DMS53 treated with DMSO at 0.1 percent for 48 hours (cell line): ENCODE measurements at regions not wholly inside any gene's neighbourhood (a gene's known extent, or its start where the extent isn't known, plus 50 kb on each side); places are given as distances from the start of the nearest gene placed in this dataset.
"Not testable (repeated sequence)": the region's sequence is repeated elsewhere in the genome, so short reads cannot be mapped to it uniquely, and the experiment has no call there.

Experiments used
- DNase-seq: peaks from one replicate; lab custom pipeline; 2025; ENCODE audit not compliant: unreplicated experiment; lab: John Stamatoyannopoulos, UW

DNA sequence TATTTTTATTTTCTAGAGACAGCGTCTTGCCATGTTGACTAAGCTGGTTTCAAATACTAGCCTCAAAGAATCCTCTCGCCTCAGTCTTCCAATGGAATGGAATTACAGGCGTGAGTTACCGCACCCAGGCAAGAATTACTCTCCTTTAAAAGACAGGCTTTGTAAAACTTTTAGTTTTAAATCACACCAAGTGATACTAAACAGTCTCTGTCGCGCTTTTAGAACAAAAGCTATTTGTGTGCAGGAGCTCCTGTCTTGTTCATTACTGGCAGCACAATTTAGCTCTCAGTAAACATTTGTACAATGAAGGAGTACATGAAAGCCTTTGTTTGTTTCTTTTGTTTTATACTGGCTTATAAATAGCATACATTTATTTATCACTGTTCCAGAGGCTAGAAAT is 1719.2 kb upstream of the PIK3C3 start:
- DNase-seq = no peak

DNA sequence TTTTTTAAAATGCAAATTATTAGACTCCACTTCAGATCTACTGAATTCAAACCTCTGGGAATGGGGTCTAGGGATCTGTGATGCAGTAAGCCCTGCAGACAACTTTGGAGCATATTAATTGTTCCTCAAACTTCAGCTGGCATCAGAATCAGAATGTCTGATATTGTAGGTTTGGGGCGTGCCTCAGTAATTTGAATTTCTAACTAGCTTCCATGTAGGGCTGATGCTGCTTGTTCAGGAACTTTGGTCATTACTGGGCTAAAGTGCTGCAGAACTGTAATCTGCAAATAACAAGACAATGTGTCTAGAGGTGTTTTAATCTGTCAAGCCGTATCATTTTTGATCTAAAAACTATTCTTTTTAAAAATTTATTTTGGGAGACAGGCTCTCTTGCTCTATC is 1719.7 kb upstream of the PIK3C3 start:
- DNase-seq = no peak

DNA sequence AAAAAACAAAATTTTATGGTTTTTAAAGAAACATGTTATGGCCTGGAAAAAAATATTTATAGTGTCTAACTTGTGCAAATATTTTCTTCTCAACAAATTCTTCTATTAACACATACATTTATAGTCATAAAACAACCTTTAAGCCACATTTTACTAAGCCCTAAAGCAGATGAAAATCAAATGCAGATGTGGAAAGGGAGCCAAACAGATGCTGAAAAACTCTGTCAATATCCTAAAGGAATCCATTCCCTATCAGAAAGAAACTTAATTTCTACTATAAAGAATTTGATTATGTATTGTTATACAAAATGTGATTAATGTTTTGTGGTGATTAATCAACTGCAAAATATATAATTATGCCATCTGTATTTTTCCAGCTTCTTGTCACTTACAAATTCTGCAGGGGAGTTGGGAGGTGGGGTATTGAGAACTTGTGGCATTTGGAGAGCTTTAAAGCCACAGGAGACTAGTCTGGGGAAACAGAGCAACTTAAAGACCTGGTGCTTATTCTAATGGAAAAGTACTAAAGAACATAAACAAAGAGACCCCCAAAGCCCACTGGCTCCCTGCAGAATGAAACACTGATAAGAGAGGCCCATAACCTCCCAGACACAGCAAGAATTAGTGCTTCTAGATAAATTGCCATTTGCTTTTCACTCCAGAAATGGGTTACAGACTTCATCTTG is 1721.0 kb upstream of the PIK3C3 start:
- no peak for DNase-seq

- DNase-seq = no peak
Measured at GRCh38 chr18:40222776-40223175, 1732.3 kb upstream of the PIK3C3 start.

DNA sequence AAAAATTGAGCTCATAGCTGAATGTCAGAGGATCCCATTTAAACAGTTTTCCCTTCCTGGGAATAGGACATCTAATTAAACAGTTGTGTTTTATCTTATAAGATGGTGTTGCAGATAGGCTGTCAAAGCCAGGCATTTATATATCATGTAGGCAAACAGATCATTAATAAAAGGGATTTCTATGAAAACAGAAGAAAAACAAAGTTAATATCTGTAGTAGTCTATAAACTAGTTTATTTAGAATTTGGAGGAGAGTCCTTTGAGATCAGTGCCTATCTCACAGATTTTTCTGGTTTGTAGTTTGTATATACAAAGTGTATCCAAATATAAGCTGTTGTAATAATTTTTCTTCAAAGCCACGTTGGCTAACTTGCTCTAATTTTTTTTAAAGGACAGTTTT is 1738.2 kb upstream of the PIK3C3 start:
- DNase-seq = no peak

DNA sequence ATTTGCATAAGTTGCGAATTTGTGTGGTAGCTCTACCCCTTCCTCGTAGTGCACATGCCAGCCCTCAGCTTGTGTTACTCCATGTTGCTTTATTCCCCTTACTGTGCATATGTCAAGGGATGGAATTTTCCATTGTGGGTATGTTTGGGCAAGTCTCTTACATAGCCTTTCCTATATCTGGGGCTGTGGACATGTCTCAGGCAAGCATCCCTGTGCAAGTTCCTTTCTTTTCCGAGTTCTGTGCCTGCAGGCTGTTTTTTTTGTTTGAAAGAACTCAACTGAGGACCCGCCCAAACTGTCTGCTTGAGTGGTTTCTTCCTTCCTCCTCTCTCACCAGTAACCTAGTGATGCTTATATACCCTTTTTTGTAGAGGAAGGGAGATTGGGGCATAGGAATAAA is 1739.1 kb upstream of the PIK3C3 start:
- no peak for DNase-seq

- DNase-seq = no peak
Measured at GRCh38 chr18:40210696-40211095, 1744.3 kb upstream of the PIK3C3 start.

- DNase-seq = no peak
Measured at GRCh38 chr18:40208958-40209357, 1746.1 kb upstream of the PIK3C3 start.

DNA sequence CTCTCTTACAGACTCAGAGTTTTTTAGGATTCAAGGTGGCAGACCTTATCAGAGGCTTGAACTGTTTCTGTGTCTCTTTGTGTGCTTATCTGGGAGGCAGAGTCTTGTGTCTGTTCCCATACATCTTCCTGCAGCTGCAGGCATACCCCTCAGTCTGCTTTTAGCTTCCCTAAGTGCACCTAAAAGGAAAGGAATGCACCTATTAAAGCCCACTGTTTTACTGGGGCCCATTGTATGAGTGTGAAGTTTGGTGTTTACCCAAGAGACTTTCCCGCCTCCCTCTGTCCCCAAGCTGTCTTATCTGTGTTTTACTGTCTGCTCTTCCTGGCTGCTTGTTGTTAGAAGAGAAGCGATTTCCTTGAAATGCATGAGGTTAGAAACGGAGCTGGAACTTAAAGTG is 1757.3 kb upstream of the PIK3C3 start:
- DNase-seq = no peak

- DNase-seq = no peak
Measured at GRCh38 chr18:40186677-40187076, 1768.4 kb upstream of the PIK3C3 start.

- DNase-seq = no peak
Measured at GRCh38 chr18:40179729-40180461, 1775.1 kb upstream of the PIK3C3 start.

GRCh38 chr18:40168026-40168425 is 1787.0 kb upstream of the PIK3C3 start:
- no peak for DNase-seq

- DNase-seq = no peak
Measured at GRCh38 chr18:40163254-40163653, 1791.8 kb upstream of the PIK3C3 start.

DNA sequence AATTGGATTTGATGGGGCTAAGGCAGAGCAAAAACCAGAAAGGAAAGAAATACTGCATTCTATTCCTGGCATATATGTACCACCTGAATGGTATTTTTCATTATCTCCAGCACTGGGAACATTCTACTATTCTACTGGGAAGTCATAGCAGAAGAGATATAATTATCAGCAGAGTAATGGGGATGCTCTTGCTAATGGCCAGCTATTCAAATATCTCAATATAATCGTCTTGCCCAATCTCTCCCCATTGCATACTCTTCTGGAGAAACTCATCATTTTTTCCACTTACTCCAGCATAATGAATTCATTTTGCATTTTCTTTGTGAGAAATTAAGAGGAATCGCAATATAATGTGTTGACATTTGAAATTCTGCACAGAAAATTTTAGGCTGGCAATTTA is 1794.7 kb upstream of the PIK3C3 start:
- no peak for DNase-seq

- DNase-seq = peak; percentile 71
Measured at GRCh38 chr18:40159141-40160017, 1795.7 kb upstream of the PIK3C3 start.

DNA sequence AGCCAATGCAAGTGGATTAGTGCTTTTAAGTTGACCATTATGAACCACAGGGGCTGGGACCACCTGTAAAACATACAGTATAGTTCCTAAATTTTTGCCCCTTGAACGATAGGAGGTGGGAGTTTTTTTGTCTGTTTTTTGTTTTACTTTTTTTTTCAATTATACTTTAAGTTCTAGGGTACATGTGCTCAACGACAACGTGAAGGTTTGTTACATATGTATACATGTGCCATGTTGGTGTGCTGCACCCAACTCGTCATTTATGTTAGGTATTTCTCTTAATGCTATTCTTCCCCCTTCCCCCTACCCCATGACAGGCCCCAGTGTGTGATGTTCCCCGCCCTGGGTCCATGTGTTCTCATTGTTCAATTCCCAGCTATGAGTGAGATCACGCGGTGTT is 1797.9 kb upstream of the PIK3C3 start:
- DNase-seq = no peak

GRCh38 chr18:40152859-40153258 is 1802.2 kb upstream of the PIK3C3 start:
- DNase-seq = peak; percentile 4

DNA sequence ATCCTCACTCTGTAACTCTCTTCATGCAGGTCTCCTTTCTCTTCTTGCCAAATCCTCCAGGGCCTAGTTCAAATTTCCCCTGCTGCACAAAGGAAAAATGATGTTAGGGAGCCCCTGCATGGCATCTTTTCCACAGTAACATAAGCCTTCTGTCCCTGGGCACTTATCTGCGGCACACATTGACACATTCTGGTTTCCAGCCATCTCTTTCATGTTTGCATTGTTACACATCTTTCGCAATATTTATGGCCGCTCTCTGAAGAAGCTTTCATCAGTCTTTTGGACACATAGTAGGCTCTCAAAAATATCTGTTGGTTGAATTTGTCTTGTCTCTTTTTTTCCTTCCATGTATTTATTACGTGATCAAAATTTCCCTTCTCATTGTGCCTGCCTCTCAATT is 1806.1 kb upstream of the PIK3C3 start:
- no peak for DNase-seq

DNA sequence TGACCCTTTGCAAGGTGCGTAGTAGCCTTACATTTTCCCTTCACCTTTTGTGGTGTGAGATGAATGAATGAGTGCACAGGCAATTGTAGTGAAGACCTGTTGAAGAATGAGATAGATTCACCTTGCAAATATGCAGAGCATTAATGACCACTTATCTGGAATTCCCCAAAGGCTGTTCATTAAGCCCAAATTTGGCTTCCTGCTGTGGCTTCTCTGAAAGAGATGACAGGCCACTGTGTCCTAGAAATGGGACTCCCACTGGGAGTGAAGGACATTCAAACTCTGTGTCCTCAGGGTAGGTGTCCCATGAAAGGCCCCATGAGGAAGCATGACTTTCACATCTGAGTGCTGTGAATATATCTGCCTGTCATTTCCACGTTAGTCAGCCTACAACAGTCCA is 1821.8 kb upstream of the PIK3C3 start:
- DNase-seq = no peak

- not testable (repeated sequence) for DNase-seq
Measured at GRCh38 chr18:40132438-40132837, 1822.6 kb upstream of the PIK3C3 start.

GRCh38 chr18:40124107-40124506 is 1830.9 kb upstream of the PIK3C3 start:
- no peak for DNase-seq
